HepG2 (cell line): ENCODE measurements at regions not wholly inside any gene's neighbourhood (a gene's known extent, or its start where the extent isn't known, plus 50 kb on each side); places are given as distances from the start of the nearest gene placed in this dataset.

ENCODE experiments used
- CREBL2 ChIP-seq: sonication (generic); formaldehyde crosslinking; IDR thresholded peaks from 2 replicates; pipeline ENCODE4 v1.8.1; 2023; ENCODE audit warnings: missing genetic modification reagents, mild to moderate bottlenecking, borderline replicate concordance
- FOXC1 ChIP-seq: sonication (generic); formaldehyde crosslinking; IDR thresholded peaks from 2 replicates; pipeline ENCODE4 v1.8.0; 2022; ENCODE audit warnings: mild to moderate bottlenecking, missing genetic modification reagents, borderline replicate concordance
- GRHL1 ChIP-seq: sonication (generic); formaldehyde crosslinking; conservative IDR thresholded peaks from 2 replicates; pipeline ENCODE4 v1.8.0; 2022; ENCODE audit warnings: missing genetic modification reagents
- HIC2 ChIP-seq: sonication (generic); formaldehyde crosslinking; IDR thresholded peaks from 2 replicates; pipeline ENCODE4 v1.9.0; 2022; ENCODE audit warnings: low read depth, missing genetic modification reagents
- HNRNPK ChIP-seq: fragments of 200-400 bp; formaldehyde crosslinking; IDR thresholded peaks from 2 replicates; pipeline ENCODE4 v1.6.1; 2018; ENCODE audit warnings: low read length, low read depth, moderate library complexity, mild to moderate bottlenecking; ENCODE audit not compliant: poor library complexity, severe bottlenecking
- HNRNPUL1 ChIP-seq: fragments of 200-400 bp; formaldehyde crosslinking; IDR thresholded peaks from 2 replicates; pipeline ENCODE4 v1.6.1; 2017; ENCODE audit warnings: low read depth, mild to moderate bottlenecking, low read length, moderate library complexity
- KLF6 ChIP-seq: IDR thresholded peaks from 2 replicates; pipeline ENCODE4 v1.8.0; 2016; ENCODE audit warnings: missing biosample characterization, missing genetic modification reagents
- MAZ ChIP-seq, 2 experiments: sonication (generic) in 1 of 2; formaldehyde crosslinking in 1 of 2; IDR thresholded peaks; 2 replicates each; pipeline versions ENCODE4 v1.5.0 to v1.6.1; 2012 to 2020; ENCODE audit warnings: low read depth in 2 of 2, mild to moderate bottlenecking in 2 of 2, borderline replicate concordance in 1 of 2, improper control_type of control experiment in 1 of 2, low read length in 1 of 2, missing genetic modification reagents in 1 of 2, moderate library complexity in 1 of 2
- MIXL1 ChIP-seq: IDR thresholded peaks from 2 replicates; pipeline ENCODE4 v1.6.1; 2016
- MTF1 ChIP-seq: sonication (generic); formaldehyde crosslinking; IDR thresholded peaks from 2 replicates; pipeline ENCODE4 v1.5.0; 2020; ENCODE audit warnings: missing genetic modification reagents
- ONECUT2 ChIP-seq: sonication (generic); formaldehyde crosslinking; IDR thresholded peaks from 2 replicates; pipeline ENCODE4 v1.4.0; 2020; ENCODE audit warnings: missing genetic modification reagents
- PHF21A ChIP-seq: sonication (generic); formaldehyde crosslinking; IDR thresholded peaks from 2 replicates; pipeline ENCODE4 v1.5.0; 2020; ENCODE audit warnings: mild to moderate bottlenecking, missing genetic modification reagents
- PLRG1 ChIP-seq: fragments of 450-650 bp; conservative IDR thresholded peaks from 2 replicates; pipeline ENCODE4 v1.6.1; 2016
- REXO4 ChIP-seq: sonication (generic); formaldehyde crosslinking; IDR thresholded peaks from 2 replicates; pipeline ENCODE4 v1.8.0; 2022; ENCODE audit warnings: missing genetic modification reagents, mild to moderate bottlenecking, borderline replicate concordance
- SP140L ChIP-seq: sonication (generic); formaldehyde crosslinking; IDR thresholded peaks from 2 replicates; pipeline ENCODE4 v1.4.0; 2020; ENCODE audit warnings: missing genetic modification reagents, borderline replicate concordance
- TBP ChIP-seq: sonication (generic); formaldehyde crosslinking; IDR thresholded peaks from 2 replicates; pipeline ENCODE4 v1.5.0; 2020; ENCODE audit warnings: missing genetic modification reagents
- ZBTB21 ChIP-seq: sonication (generic); formaldehyde crosslinking; IDR thresholded peaks from 2 replicates; pipeline ENCODE4 v1.4.0; 2020; ENCODE audit warnings: missing genetic modification reagents
- ZGPAT ChIP-seq: IDR thresholded peaks from 2 replicates; pipeline ENCODE4 v1.6.1; 2016; ENCODE audit warnings: mild to moderate bottlenecking
- ZMAT3 ChIP-seq: sonication (generic); formaldehyde crosslinking; conservative IDR thresholded peaks from 2 replicates; pipeline ENCODE4 v1.7.0; 2021; ENCODE audit warnings: missing genetic modification reagents
- ZNF512B ChIP-seq: sonication (generic); formaldehyde crosslinking; IDR thresholded peaks from 2 replicates; pipeline ENCODE4 v1.5.1; 2020; ENCODE audit warnings: missing genetic modification reagents, mild to moderate bottlenecking, borderline replicate concordance
- ZNF546 ChIP-seq: sonication (generic); formaldehyde crosslinking; conservative IDR thresholded peaks from 2 replicates; pipeline ENCODE4 v1.8.1; 2023; ENCODE audit warnings: mild to moderate bottlenecking, missing genetic modification reagents
- ZNF615 ChIP-seq: sonication (generic); formaldehyde crosslinking; IDR thresholded peaks from 2 replicates; pipeline ENCODE4 v1.5.0; 2020; ENCODE audit warnings: mild to moderate bottlenecking, missing genetic modification reagents, borderline replicate concordance
- ZNF674 ChIP-seq: sonication (generic); formaldehyde crosslinking; IDR thresholded peaks from 2 replicates; pipeline ENCODE4 v1.5.0; 2020; ENCODE audit warnings: low read depth, mild to moderate bottlenecking, missing genetic modification reagents

GRCh38 chr15:53034767-53035245, 244.7 kb upstream of the ONECUT1 start (continued):
- TF ChIP-seq CREBL2 (CRISPR knock-in tag) (no peak), ZNF512B (CRISPR knock-in tag) (0 out of 2 replicates have a peak, but pooled peaks have one; percentile 14), KLF6 (no peak), ZNF615 (CRISPR knock-in tag) (no peak), MAZ (IDR thresholded peaks at IDR 0.05; ENCODE audit: borderline replicate concordance, low read depth, low read length) (no peak), MAZ (CRISPR knock-in tag; IDR thresholded peaks at IDR 0.05; ENCODE audit: low read depth) (no peak), ZNF546 (CRISPR knock-in tag) (no peak), HNRNPUL1 (no peak), GRHL1 (CRISPR knock-in tag) (no peak), HNRNPK (no peak), PHF21A (CRISPR knock-in tag) (peak; percentile 90), ZMAT3 (CRISPR knock-in tag) (no peak), MIXL1 (CRISPR knock-in tag) (peak; percentile 54), ONECUT2 (CRISPR knock-in tag) (0 out of 2 replicates have a peak, but pooled peaks have one; percentile 51), TBP (CRISPR knock-in tag) (no peak), ZBTB21 (CRISPR knock-in tag) (peak; percentile 91), ZGPAT (CRISPR knock-in tag) (peak; percentile 76), REXO4 (no peak), ZNF674 (CRISPR knock-in tag) (no peak), HIC2 (CRISPR knock-in tag) (peak; percentile 67; the same call in 1 of the 2 replicates), FOXC1 (0 out of 2 replicates have a peak, but pooled peaks have one; percentile 28), PLRG1 (no peak), MTF1 (CRISPR knock-in tag) (no peak), SP140L (CRISPR knock-in tag) (no peak)
